Kidney (tissue), 13 donors: ENCODE measurements at regions not wholly inside any gene's neighbourhood (a gene's known extent, or its start where the extent isn't known, plus 50 kb on each side); places are given as distances from the start of the nearest gene placed in this dataset.

Experiments used
- DNase-seq, 5 donors: peaks; one replicate each; pipeline ENCODE4 v3.0.0-alpha.2; 2013 to 2020
- FAIRE-seq: peaks from 2 replicates; lab custom pipeline; 2012; peaks lifted over from hg19 to GRCh38; lab: Jason Lieb, UNC
- H3K27ac ChIP-seq, 2 donors: one replicate each; pipeline ENCODE4 v1.7.0; 2013; ENCODE audit warnings: low read depth in 2 of 2, low read length in 2 of 2, inconsistent platforms in 1 of 2
- H3K27me3 ChIP-seq: one replicate; pipeline ENCODE4 v1.7.1; 2013; ENCODE audit warnings: low read length, inconsistent platforms; ENCODE audit not compliant: control insufficient read depth, insufficient read depth
- H3K36me3 ChIP-seq, 3 donors: one replicate each; pipeline versions ENCODE4 v1.7.0 to v1.7.1; 2013; ENCODE audit warnings: low read length in 3 of 3, control low read depth in 1 of 3, inconsistent platforms in 1 of 3; ENCODE audit not compliant: insufficient read depth in 3 of 3, control insufficient read depth in 2 of 3
- H3K4me1 ChIP-seq, 3 donors: one replicate each; pipeline versions ENCODE4 v1.7.0 to v1.7.1; 2013; ENCODE audit warnings: low read length in 3 of 3, inconsistent platforms in 1 of 3, low read depth in 1 of 3; ENCODE audit not compliant: control insufficient read depth in 2 of 3, insufficient read depth in 2 of 3
- H3K4me3 ChIP-seq, 3 donors: one replicate each; pipeline versions ENCODE4 v1.7.0 to v1.8.1; 2013; ENCODE audit warnings: low read length in 3 of 3, control low read depth in 1 of 3, inconsistent platforms in 1 of 3
- H3K9ac ChIP-seq, 3 donors: one replicate each; pipeline versions ENCODE4 v1.7.0 to v1.7.1; 2013; ENCODE audit warnings: low read length in 3 of 3, control low read depth in 1 of 3, inconsistent platforms in 1 of 3
- H3K9me3 ChIP-seq, 3 donors: one replicate each; pipeline versions ENCODE4 v1.7.0 to v1.7.1; 2013; ENCODE audit warnings: low read length in 3 of 3, control low read depth in 1 of 3, inconsistent platforms in 1 of 3; ENCODE audit not compliant: control insufficient read depth in 2 of 3, insufficient read depth in 1 of 3
- intact Hi-C: fragments of 100-400 bp; cut with DNase I; formaldehyde crosslinking; loops from one replicate; pipeline ENCODE4 v1.11.1; 2022
- TF ChIP-seq, protein P1 (sequence below): IDR thresholded peaks from 3 replicates; pipeline ENCODE4 v1.5.1; 2012; ENCODE audit warnings: mild to moderate bottlenecking, moderate library complexity, borderline replicate concordance; ENCODE audit not compliant: insufficient read depth; ENCODE audit errors: extremely low read depth
- donor health status: control.
- donor health status: control.
- donor health status: control.
- donor health status: control.
- donor health status: control.
- donor health status: DM: yes; HTN: yes; CAD: no.
- donor health status: Normal renal cell carcinoma (clear cell type).

DNA sequence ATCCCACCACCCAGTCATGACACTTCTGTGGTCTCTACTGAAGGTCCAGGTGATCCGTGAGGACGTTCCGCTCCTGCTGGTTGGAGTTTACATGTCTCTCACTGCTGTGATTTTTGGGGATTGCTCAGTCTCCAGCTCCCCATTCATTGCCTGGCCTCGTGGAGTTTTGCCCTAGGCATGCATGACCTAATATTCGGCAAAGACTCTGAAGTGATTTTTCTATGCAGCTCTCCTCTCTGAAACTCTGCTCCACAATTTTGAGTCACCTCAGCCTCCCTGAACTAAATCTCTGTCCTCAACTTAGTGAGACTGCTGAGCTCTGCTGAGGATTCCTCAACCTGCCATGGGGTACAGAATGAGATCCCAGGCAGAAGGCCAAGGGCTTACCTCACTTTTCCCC is 174.4 kb upstream of the FGGY start:
- Histone ChIP-seq H3K4me3 (no peak overlapping the region), H3K27me3 (no peaks in the 10 kb centered on the region), H3K9ac (no peak overlapping the region), H3K4me1 (no peaks in the 10 kb centered on the region), H3K36me3 (no peaks in the 10 kb centered on the region), H3K9me3 (no peaks in the 10 kb centered on the region), H3K27ac (no peak overlapping the region)
- TF ChIP-seq, protein P1, sequence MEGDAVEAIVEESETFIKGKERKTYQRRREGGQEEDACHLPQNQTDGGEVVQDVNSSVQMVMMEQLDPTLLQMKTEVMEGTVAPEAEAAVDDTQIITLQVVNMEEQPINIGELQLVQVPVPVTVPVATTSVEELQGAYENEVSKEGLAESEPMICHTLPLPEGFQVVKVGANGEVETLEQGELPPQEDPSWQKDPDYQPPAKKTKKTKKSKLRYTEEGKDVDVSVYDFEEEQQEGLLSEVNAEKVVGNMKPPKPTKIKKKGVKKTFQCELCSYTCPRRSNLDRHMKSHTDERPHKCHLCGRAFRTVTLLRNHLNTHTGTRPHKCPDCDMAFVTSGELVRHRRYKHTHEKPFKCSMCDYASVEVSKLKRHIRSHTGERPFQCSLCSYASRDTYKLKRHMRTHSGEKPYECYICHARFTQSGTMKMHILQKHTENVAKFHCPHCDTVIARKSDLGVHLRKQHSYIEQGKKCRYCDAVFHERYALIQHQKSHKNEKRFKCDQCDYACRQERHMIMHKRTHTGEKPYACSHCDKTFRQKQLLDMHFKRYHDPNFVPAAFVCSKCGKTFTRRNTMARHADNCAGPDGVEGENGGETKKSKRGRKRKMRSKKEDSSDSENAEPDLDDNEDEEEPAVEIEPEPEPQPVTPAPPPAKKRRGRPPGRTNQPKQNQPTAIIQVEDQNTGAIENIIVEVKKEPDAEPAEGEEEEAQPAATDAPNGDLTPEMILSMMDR, result no peak
- intact Hi-C loops, result no loop called here
- no peak for FAIRE-seq
- no peak for DNase-seq

DNA sequence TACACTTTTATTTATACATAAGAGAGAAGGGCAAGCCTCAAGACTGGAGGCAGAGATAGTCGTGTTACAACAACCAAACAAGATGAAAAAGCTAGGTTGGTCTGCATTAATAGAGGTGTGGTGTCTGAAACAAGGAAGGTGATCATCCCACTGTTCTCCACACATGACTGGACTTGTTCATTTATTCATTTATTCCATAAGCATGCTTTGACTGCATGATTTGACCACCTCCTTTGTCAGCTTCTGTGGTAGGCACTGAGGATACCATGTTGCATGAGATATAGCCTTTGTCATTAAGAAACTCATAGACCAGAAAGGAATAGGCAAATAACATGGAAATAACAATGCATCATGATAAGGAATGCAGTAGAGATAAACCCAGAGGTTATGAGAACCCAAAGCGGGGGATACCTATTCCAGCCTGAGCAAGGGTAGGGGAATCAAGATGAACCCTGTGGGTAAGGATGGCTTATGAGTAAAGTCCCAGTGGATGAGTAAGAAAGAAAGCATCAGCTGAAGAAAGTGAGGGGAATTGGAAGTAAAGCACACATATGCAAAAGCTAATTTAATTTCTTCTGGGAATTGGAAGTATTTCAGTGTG is 173.7 kb upstream of the FGGY start:
- intact Hi-C loops, result no loop called here
- TF ChIP-seq, protein P1, result no peak
- no peaks in the 10 kb centered on the region for H3K4me1 ChIP-seq
- H3K4me3 ChIP-seq, result no peak overlapping the region
- no peaks in the 10 kb centered on the region for H3K27me3 ChIP-seq
- H3K9ac ChIP-seq, result no peak overlapping the region
- no peak for DNase-seq
- no peaks in the 10 kb centered on the region for H3K9me3 ChIP-seq
- H3K36me3 ChIP-seq, result no peaks in the 10 kb centered on the region
- no peak overlapping the region for H3K27ac ChIP-seq
- FAIRE-seq, result no peak

DNA sequence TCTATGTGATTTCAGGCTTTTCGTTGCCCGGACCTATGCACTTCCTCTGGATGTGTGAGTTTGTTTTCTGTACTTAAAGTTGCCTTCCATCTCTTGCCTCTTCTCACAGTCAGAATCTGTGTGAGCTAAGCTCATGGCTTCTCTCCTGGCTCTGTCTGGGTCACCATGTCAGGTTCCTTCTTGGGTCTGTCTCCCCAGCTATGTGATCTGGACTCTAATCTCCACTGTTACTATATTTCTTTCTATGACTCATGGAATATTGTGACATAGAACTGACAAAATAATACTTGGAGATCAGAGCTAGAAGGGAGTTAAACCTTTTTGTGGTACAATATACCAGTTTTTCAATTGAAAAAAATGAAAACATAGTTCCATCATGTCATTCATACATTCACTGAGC is 172.7 kb upstream of the FGGY start:
- DNase-seq, result no peak
- Histone ChIP-seq H3K4me1 (peaks cover 0 to 3% (median 0%) of the 10 kb centered on the region in 3 donors), H3K4me3 (no peak overlapping the region), H3K36me3 (no peaks in the 10 kb centered on the region), H3K9ac (no peak overlapping the region), H3K9me3 (no peaks in the 10 kb centered on the region), H3K27ac (no peak overlapping the region), H3K27me3 (no peaks in the 10 kb centered on the region)
- TF ChIP-seq, protein P1, result no peak
- intact Hi-C loops, result no loop called here
- no peak for FAIRE-seq

DNA sequence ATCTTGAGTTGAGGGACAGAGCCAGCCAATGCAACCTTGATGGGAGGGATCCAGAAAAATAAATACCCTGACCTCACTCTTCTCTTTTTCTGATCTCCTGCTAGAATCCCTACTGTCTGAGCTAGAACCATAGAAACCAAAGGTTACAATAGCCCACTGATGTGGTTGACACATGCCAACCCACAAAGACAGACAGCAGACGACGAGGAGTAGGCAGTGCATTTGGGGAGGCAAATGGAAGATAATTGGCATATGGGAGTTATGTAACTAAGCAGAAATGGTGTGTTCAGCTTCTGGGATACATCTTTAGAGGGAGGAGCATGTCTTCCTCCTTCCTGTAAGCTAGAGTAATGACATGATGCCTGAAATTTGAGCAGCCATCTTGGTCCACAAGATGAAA is 171.7 kb upstream of the FGGY start:
- TF ChIP-seq, protein P1, result no peak
- Histone ChIP-seq H3K9me3 (no peaks in the 10 kb centered on the region), H3K27me3 (no peaks in the 10 kb centered on the region), H3K4me1 (peaks cover 0 to 3% (median 0%) of the 10 kb centered on the region in 3 donors), H3K9ac (no peak overlapping the region), H3K27ac (no peak overlapping the region), H3K36me3 (no peaks in the 10 kb centered on the region), H3K4me3 (no peak overlapping the region)
- no peak for DNase-seq
- intact Hi-C loops, result no loop called here
- no peak for FAIRE-seq
